Pancreas (tissue), 10 donors: ENCODE measurements at regions not wholly inside any gene's neighbourhood (a gene's known extent, or its start where the extent isn't known, plus 50 kb on each side); places are given as distances from the start of the nearest gene placed in this dataset.

Experiments
- ATAC-seq, 4 donors: fragments of 200-7000 bp; cut with Tn5 transposase; one replicate each; pipeline versions ENCODE4 v1.8.0 to v1.9.1; 2020; ENCODE audit warnings: mild to moderate bottlenecking in 4 of 4, moderate library complexity in 4 of 4
- DNase-seq, 6 donors: peaks; one replicate each; pipeline ENCODE4 v3.0.0-alpha.2; 2020
- FAIRE-seq: peaks from 2 replicates; lab custom pipeline; 2012; peaks lifted over from hg19 to GRCh38; lab: Jason Lieb, UNC
- H3K27ac ChIP-seq, 4 donors: fragments of 200-600 bp; sonication (generic); 1 replicate in 3 of 4; 2 replicates in 1 of 4; pipeline versions ENCODE4 v1.5.0 to v1.8.0; 2020
- H3K27me3 ChIP-seq, 4 donors: fragments of 200-600 bp; one replicate each; pipeline ENCODE4 v1.8.0; 2021
- H3K36me3 ChIP-seq, 3 donors: fragments of 200-600 bp; sonication (generic) in 1 of 3; one replicate each; pipeline versions ENCODE4 v1.5.0 to v1.8.0; 2020 to 2021
- H3K4me1 ChIP-seq, 3 donors: fragments of 200-600 bp; one replicate each; pipeline ENCODE4 v1.8.0; 2021
- H3K4me3 ChIP-seq, 4 donors: fragments of 200-600 bp; sonication (generic) in 2 of 4; one replicate each; pipeline versions ENCODE4 v1.5.0 to v1.8.0; 2020 to 2021
- H3K9me3 ChIP-seq, 4 donors: fragments of 200-600 bp; one replicate each; pipeline ENCODE4 v1.8.0; 2021
- WGBS, 2 donors: extraction: QIAGEN DNeasy Blood & Tissue Kit; methylation state at CpG; one replicate each; pipeline ENCODE4 v1.1.7; 2013; 5-methylcytosine and 5-hydroxymethylcytosine counted together
- intact Hi-C, 3 donors: fragments of 100-400 bp; cut with DNase I; formaldehyde crosslinking; loops; one replicate each; pipeline versions ENCODE4 v1.11.1 to v1.14.2; 2022
- TF ChIP-seq, protein P1 (sequence below), 4 donors: fragments of 200-600 bp; sonication (generic) in 3 of 4; IDR thresholded peaks; one replicate each; pipeline versions ENCODE4 v1.5.0 to v1.8.0; 2021; ENCODE audit warnings: antibody characterized with exemption in 4 of 4
- donor health status: healthy with polysubstance abuse.
- donor health status: DM: no; HTN: no; CAD: no; lungs with moderate emphysema.
- donor health status: DM: no; HTN: no; CAD: no.
- donor health status: control.
- donor health status: control.
- donor health status: Bipolar disorder and iron deficiency.
- donor health status: DM: yes; HTN: yes; CAD: no.
- donor health status: DM: no; HTN: no; CAD: no.
- donor health status: DM: no; HTN: no; CAD: no.
- donor health status: DM: yes; HTN: yes; CAD: no.

DNA sequence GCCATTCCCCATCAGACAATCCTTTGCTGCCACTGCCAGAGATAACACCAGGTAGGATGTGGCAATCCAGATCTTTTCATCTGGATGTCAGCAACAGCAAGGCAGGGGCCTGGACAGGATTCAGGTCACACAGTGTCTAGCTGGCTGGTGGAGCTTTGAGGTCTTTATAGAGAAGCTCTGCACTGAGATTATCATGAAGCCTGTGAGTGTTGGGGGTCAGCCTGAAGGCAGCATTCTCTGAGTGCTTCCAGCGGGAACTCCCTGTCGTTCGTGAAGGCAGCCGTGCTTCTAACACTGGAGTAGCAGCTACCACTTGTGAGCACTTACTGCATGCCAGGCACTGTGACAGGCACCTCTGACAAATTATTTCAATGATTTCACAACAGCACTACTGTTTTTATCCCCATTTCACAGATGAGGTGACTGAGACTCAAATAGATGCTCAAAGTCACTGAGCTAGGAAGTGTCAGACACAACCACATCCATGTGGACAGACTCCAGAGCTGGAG, 85.7 kb downstream of the SEMA4F start:
- H3K4me1 ChIP-seq: no peaks in the 10 kb centered on the region
- H3K9me3 ChIP-seq: no peaks in the 10 kb centered on the region
- H3K36me3 ChIP-seq: no peaks in the 10 kb centered on the region
- no peak overlapping the region for H3K27ac ChIP-seq
- no peak for FAIRE-seq
- H3K27me3 ChIP-seq: no peaks in the 10 kb centered on the region
- no peak overlapping the region for H3K4me3 ChIP-seq
- ATAC-seq: no peak
- WGBS, 2 donors: 74 to 84% methylated on average over 4 of the region's 4 CpGs
- TF ChIP-seq, protein P1, sequence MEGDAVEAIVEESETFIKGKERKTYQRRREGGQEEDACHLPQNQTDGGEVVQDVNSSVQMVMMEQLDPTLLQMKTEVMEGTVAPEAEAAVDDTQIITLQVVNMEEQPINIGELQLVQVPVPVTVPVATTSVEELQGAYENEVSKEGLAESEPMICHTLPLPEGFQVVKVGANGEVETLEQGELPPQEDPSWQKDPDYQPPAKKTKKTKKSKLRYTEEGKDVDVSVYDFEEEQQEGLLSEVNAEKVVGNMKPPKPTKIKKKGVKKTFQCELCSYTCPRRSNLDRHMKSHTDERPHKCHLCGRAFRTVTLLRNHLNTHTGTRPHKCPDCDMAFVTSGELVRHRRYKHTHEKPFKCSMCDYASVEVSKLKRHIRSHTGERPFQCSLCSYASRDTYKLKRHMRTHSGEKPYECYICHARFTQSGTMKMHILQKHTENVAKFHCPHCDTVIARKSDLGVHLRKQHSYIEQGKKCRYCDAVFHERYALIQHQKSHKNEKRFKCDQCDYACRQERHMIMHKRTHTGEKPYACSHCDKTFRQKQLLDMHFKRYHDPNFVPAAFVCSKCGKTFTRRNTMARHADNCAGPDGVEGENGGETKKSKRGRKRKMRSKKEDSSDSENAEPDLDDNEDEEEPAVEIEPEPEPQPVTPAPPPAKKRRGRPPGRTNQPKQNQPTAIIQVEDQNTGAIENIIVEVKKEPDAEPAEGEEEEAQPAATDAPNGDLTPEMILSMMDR (IDR thresholded peaks at IDR 0.05): no peak
- intact Hi-C loops: no loop called here
- no peak for DNase-seq

DNA sequence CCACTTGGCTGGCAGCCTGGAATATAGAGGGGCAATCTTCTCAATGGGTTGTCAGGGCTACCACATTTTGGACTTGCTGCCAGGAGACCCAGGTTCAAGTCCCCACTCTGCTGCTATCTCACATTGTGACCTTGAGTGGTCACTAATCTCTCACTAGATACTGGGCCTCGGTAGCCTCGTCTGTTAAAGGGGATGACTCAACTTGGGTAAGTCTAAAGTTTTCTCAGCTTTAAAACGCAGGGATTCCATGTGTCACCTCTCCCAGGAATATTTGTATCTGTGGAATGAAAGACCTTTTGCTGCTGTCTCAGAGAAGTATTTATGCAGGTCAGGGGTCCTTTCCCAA, 86.3 kb downstream of the SEMA4F start:
- ATAC-seq (no peak), DNase-seq (no peak), FAIRE-seq (no peak)
- WGBS, 2 donors: 41 to 61% methylated on average over 3 of the region's 3 CpGs
- H3K27me3 ChIP-seq: no peaks in the 10 kb centered on the region
- no peak overlapping the region for H3K27ac ChIP-seq
- H3K4me1 ChIP-seq: no peaks in the 10 kb centered on the region
- intact Hi-C loops: no loop called here
- H3K4me3 ChIP-seq: no peak overlapping the region
- H3K36me3 ChIP-seq: no peaks in the 10 kb centered on the region
- no peaks in the 10 kb centered on the region for H3K9me3 ChIP-seq
- TF ChIP-seq, protein P1 (IDR thresholded peaks at IDR 0.05): no peak

DNA sequence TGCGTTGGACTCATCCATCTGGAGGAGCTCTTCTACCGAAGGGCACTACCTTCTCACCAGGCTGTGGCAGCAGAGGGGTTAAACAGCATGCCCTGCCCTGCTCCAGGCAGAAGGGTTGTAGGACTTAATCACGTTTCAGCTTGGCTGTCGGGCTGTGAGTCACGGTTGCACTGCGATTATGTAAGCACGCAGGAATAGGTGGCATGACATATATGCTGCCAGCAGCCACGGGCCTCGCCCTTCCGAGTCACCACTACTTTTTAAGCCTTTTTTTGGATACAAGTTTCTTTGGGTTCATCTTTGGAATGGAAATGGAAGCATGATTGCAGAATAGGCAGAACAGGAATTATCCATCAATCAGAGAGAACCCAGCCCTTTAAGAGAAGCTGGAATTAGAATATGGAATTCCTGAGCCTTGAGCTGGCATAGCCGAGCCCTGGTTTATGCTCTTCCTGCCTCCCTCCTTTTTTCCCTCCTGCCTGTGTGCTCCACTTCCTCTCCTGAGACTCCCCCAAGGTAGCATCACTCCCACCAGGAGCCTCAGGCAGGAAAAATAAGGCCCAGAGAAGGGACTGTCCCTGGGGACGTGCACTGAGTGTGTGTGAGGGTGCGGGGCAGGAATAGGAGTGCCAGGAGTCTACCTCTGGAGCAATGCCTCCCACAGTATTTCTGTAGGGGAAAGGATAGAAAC, 86.8 kb downstream of the SEMA4F start:
- FAIRE-seq (no peak), DNase-seq (peak in 1 of 6 donors; percentile 14), ATAC-seq (peak in 3 of 4 donors; percentile 59 to 90 (median 71))
- Histone ChIP-seq H3K4me3 (no peak overlapping the region), H3K9me3 (no peaks in the 10 kb centered on the region), H3K27me3 (no peaks in the 10 kb centered on the region), H3K36me3 (no peaks in the 10 kb centered on the region), H3K27ac (no peak overlapping the region), H3K4me1 (no peaks in the 10 kb centered on the region)
- intact Hi-C loops: no loop called here
- TF ChIP-seq, protein P1 (IDR thresholded peaks at IDR 0.05): no peak
- WGBS, 2 donors: 42 to 44% methylated on average over 13 of the region's 13 CpGs

DNA sequence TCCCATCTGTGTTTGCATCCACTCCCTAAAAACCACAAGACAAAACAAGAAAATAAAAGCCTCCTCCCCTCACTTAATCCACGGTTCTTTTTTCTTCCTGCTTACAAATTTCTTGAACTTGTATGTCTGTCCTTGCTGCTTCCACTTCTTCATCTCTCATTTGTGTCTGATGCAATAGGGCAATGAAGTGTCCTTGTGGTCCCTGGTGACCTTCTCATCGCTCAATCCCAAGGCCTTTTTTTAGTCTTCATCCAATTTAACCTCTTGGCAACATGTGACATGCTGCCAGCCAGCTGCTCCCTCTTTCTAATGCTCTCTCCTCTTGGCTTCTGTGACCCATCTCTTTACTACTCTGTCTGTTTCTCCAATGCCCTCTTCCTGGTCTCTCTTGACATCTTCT, 87.6 kb downstream of the SEMA4F start:
- Histone ChIP-seq H3K36me3 (no peaks in the 10 kb centered on the region), H3K4me1 (no peaks in the 10 kb centered on the region), H3K27me3 (no peaks in the 10 kb centered on the region), H3K27ac (no peak overlapping the region), H3K9me3 (no peaks in the 10 kb centered on the region), H3K4me3 (no peak overlapping the region)
- DNase-seq (no peak), ATAC-seq (no peak), FAIRE-seq (no peak)
- TF ChIP-seq, protein P1 (IDR thresholded peaks at IDR 0.05): no peak
- WGBS, 2 donors: 62 to 69% methylated on average over 2 of the region's 2 CpGs
- intact Hi-C loops: no loop called here

DNA sequence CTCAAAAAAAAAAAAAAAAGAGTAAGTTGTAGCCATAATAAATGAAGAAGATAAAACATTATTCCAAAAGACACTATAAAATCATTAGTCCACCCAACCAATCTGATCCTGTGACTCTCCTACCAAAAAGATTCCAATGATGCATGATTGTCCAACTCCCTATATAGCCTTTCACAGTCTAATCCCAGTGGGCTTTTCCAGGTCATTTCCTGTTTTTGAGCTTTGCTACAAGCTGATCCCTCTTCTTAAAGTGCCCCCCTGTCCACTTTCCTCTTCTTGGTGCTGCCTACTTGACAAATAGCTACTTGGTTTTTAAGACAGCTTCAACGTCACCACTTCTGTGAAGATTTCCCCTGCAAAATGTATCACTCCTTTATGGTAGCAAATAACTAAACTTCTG, 88.4 kb downstream of the SEMA4F start:
- FAIRE-seq (no peak), ATAC-seq (no peak), DNase-seq (no peak)
- Histone ChIP-seq H3K36me3 (no peaks in the 10 kb centered on the region), H3K9me3 (no peaks in the 10 kb centered on the region), H3K27ac (no peak overlapping the region), H3K27me3 (no peaks in the 10 kb centered on the region), H3K4me3 (no peak overlapping the region), H3K4me1 (no peaks in the 10 kb centered on the region)
- WGBS, 2 donors: 72 to 73% methylated on average over 1 of the region's 1 CpG
- TF ChIP-seq, protein P1 (IDR thresholded peaks at IDR 0.05): no peak
- intact Hi-C loops: no loop called here
